ENCODE measurements at regions not wholly inside any gene's neighbourhood (a gene's known extent, or its start where the extent isn't known, plus 50 kb on each side); places are given as distances from the start of the nearest gene placed in this dataset.

- no peak overlapping the region for H3K4me3 ChIP-seq (ENCODE audit: low read depth, low read length)
- TF ChIP-seq CTCF (IDR thresholded peaks at IDR 0.05; ENCODE audit: borderline replicate concordance, insufficient read depth, low read depth, low read length) = no peak
Observed at GRCh38 chr16:61382435-61382834, 653.8 kb downstream of the CDH8 start.

GRCh38 chr16:61379311-61379710 lies 656.9 kb downstream of the CDH8 start:
- TF ChIP-seq CTCF (IDR thresholded peaks at IDR 0.05; ENCODE audit: borderline replicate concordance, insufficient read depth, low read depth, low read length) = no peak
- H3K4me3 ChIP-seq (ENCODE audit: low read depth, low read length) = no peak overlapping the region

- H3K4me3 ChIP-seq (ENCODE audit: low read depth, low read length) = no peak overlapping the region
- TF ChIP-seq CTCF (IDR thresholded peaks at IDR 0.05; ENCODE audit: borderline replicate concordance, insufficient read depth, low read depth, low read length) = no peak
Observed at GRCh38 chr16:61374071-61374470, 662.2 kb downstream of the CDH8 start.

GRCh38 chr16:61371881-61372280 lies 664.4 kb downstream of the CDH8 start:
- no peak for TF ChIP-seq CTCF (IDR thresholded peaks at IDR 0.05; ENCODE audit: borderline replicate concordance, insufficient read depth, low read depth, low read length)
- no peak overlapping the region for H3K4me3 ChIP-seq (ENCODE audit: low read depth, low read length)

GRCh38 chr16:61371388-61371787 lies 664.9 kb downstream of the CDH8 start:
- no peak overlapping the region for H3K4me3 ChIP-seq (ENCODE audit: low read depth, low read length)
- TF ChIP-seq CTCF (IDR thresholded peaks at IDR 0.05; ENCODE audit: borderline replicate concordance, insufficient read depth, low read depth, low read length) = no peak

- H3K4me3 ChIP-seq (ENCODE audit: low read depth, low read length) = no peak overlapping the region
- no peak for TF ChIP-seq CTCF (IDR thresholded peaks at IDR 0.05; ENCODE audit: borderline replicate concordance, insufficient read depth, low read depth, low read length)
Observed at GRCh38 chr16:61370564-61370963, 665.7 kb downstream of the CDH8 start.

- no peak overlapping the region for H3K4me3 ChIP-seq (ENCODE audit: low read depth, low read length)
- TF ChIP-seq CTCF (IDR thresholded peaks at IDR 0.05; ENCODE audit: borderline replicate concordance, insufficient read depth, low read depth, low read length) = no peak
Observed at GRCh38 chr16:61366006-61366405, 670.2 kb downstream of the CDH8 start.
